ENCODE measurements at regions not wholly inside any gene's neighbourhood (a gene's known extent, or its start where the extent isn't known, plus 50 kb on each side); places are given as distances from the start of the nearest gene placed in this dataset.

- Histone ChIP-seq H3K4me3 (ENCODE audit: low read length) (no peak overlapping the region), H3K79me2 (ENCODE audit: low read length) (no peaks in the 10 kb centered on the region), H3K4me1 (ENCODE audit: low read length) (no peaks in the 10 kb centered on the region), H3K9me2 (replicated peaks; ENCODE audit: insufficient read depth, low read length) (no peaks in the 10 kb centered on the region), H3K27ac (ENCODE audit: low read length) (no peak overlapping the region), H2AFZ (ENCODE audit: low read length) (no peak overlapping the region), H4K20me1 (ENCODE audit: insufficient read depth, low read length) (no peaks in the 10 kb centered on the region), H3K9ac (ENCODE audit: low read length) (no peak overlapping the region), H3K27me3 (replicated peaks; ENCODE audit: insufficient read depth, low read length) (no peaks in the 10 kb centered on the region), H3K9me3 (replicated peaks; ENCODE audit: insufficient read depth, low read length) (no peaks in the 10 kb centered on the region), H3F3A (ENCODE audit: insufficient read depth, low read length) (no peaks in the 10 kb centered on the region), H3K4me2 (ENCODE audit: low read depth, low read length) (no peak overlapping the region), H3K36me3 (replicated peaks; ENCODE audit: insufficient read depth, low read length) (no peaks in the 10 kb centered on the region)
- no peak for TF ChIP-seq EZH2 (optimal IDR thresholded peaks at IDR 0.05; ENCODE audit: low read depth, low read length)
- TF ChIP-seq CTCF (IDR thresholded peaks at IDR 0.05; ENCODE audit: low read length) = no peak
- no peak for DNase-seq
Measured at GRCh38 chr15:53171571-53171970, 381.4 kb upstream of the ONECUT1 start.

GRCh38 chr15:53166684-53167201 is 376.6 kb upstream of the ONECUT1 start:
- no peak for DNase-seq
- Histone ChIP-seq H3K4me2 (ENCODE audit: low read depth, low read length) (no peak overlapping the region), H3K79me2 (ENCODE audit: low read length) (no peaks in the 10 kb centered on the region), H3K4me1 (ENCODE audit: low read length) (no peaks in the 10 kb centered on the region), H3F3A (ENCODE audit: insufficient read depth, low read length) (no peaks in the 10 kb centered on the region), H3K9me2 (replicated peaks; ENCODE audit: insufficient read depth, low read length) (no peaks in the 10 kb centered on the region), H3K9me3 (replicated peaks; ENCODE audit: insufficient read depth, low read length) (no peaks in the 10 kb centered on the region), H3K9ac (ENCODE audit: low read length) (no peak overlapping the region), H3K27ac (ENCODE audit: low read length) (no peak overlapping the region), H3K27me3 (replicated peaks; ENCODE audit: insufficient read depth, low read length) (no peaks in the 10 kb centered on the region), H4K20me1 (ENCODE audit: insufficient read depth, low read length) (no peaks in the 10 kb centered on the region), H3K36me3 (replicated peaks; ENCODE audit: insufficient read depth, low read length) (no peaks in the 10 kb centered on the region), H2AFZ (ENCODE audit: low read length) (no peak overlapping the region), H3K4me3 (ENCODE audit: low read length) (no peak overlapping the region)
- TF ChIP-seq CTCF (IDR thresholded peaks at IDR 0.05; ENCODE audit: low read length) (no peak), EZH2 (optimal IDR thresholded peaks at IDR 0.05; ENCODE audit: low read depth, low read length) (no peak), EZH2phosphoT487 (IDR thresholded peaks at IDR 0.05; ENCODE audit: low read length) (no peak)

- no peak overlapping the region for H2AFZ ChIP-seq (ENCODE audit: low read length)
Measured at GRCh38 chr15:53165988-53166683, 376.0 kb upstream of the ONECUT1 start.

More at GRCh38 chr15:53165988-53166683, 376.0 kb upstream of the ONECUT1 start:
- DNase-seq = no peak
- H3K4me2 ChIP-seq (ENCODE audit: low read depth, low read length) = no peak overlapping the region
- no peak overlapping the region for H3K4me3 ChIP-seq (ENCODE audit: low read length)
- no peaks in the 10 kb centered on the region for H3K9me3 ChIP-seq (replicated peaks; ENCODE audit: insufficient read depth, low read length)
- no peaks in the 10 kb centered on the region for H3F3A ChIP-seq (ENCODE audit: insufficient read depth, low read length)
- no peaks in the 10 kb centered on the region for H3K36me3 ChIP-seq (replicated peaks; ENCODE audit: insufficient read depth, low read length)
- H4K20me1 ChIP-seq (ENCODE audit: insufficient read depth, low read length) = no peaks in the 10 kb centered on the region
- H3K9me2 ChIP-seq (replicated peaks; ENCODE audit: insufficient read depth, low read length) = no peaks in the 10 kb centered on the region
- H3K27ac ChIP-seq (ENCODE audit: low read length) = no peak overlapping the region
- TF ChIP-seq EZH2 (optimal IDR thresholded peaks at IDR 0.05; ENCODE audit: low read depth, low read length) (no peak), CTCF (IDR thresholded peaks at IDR 0.05; ENCODE audit: low read length) (no peak), EZH2phosphoT487 (IDR thresholded peaks at IDR 0.05; ENCODE audit: low read length) (no peak)
- H3K27me3 ChIP-seq (replicated peaks; ENCODE audit: insufficient read depth, low read length) = no peaks in the 10 kb centered on the region
- H3K9ac ChIP-seq (ENCODE audit: low read length) = no peak overlapping the region
- no peaks in the 10 kb centered on the region for H3K79me2 ChIP-seq (ENCODE audit: low read length)
- no peaks in the 10 kb centered on the region for H3K4me1 ChIP-seq (ENCODE audit: low read length)

All from MM.1S (cell line).